WERI-Rb-1 (cell line): ENCODE measurements at regions not wholly inside any gene's neighbourhood (a gene's known extent, or its start where the extent isn't known, plus 50 kb on each side); places are given as distances from the start of the nearest gene placed in this dataset.

Experiments used
- DNase-seq: peaks from one replicate; pipeline ENCODE4 v3.0.0-alpha.2; 2020
- H3K27ac ChIP-seq: fragments of 250-450 bp; sonication (Bioruptor Pico); 2 replicates; pipeline ENCODE4 v1.5.1; 2020; ENCODE audit warnings: mild to moderate bottlenecking, moderate library complexity
- H3K27me3 ChIP-seq: fragments of 250-450 bp; sonication (Bioruptor Pico); 2 replicates; pipeline ENCODE4 v1.5.1; 2021; ENCODE audit warnings: mild to moderate bottlenecking, low read depth, moderate library complexity; ENCODE audit not compliant: insufficient read depth, severe bottlenecking
- H3K36me3 ChIP-seq: fragments of 250-450 bp; sonication (Bioruptor Pico); 2 replicates; pipeline ENCODE4 v1.5.1; 2020; ENCODE audit warnings: mild to moderate bottlenecking, moderate library complexity
- H3K4me3 ChIP-seq: 2 replicates; pipeline ENCODE4 v1.5.1; 2011; ENCODE audit warnings: low read depth, mild to moderate bottlenecking, control low read depth, low read length
- H3K9me3 ChIP-seq: fragments of 250-450 bp; sonication (Bioruptor Pico); 2 replicates; pipeline ENCODE4 v1.5.1; 2021; ENCODE audit warnings: mild to moderate bottlenecking, moderate library complexity; ENCODE audit not compliant: severe bottlenecking
- CTCF ChIP-seq: IDR thresholded peaks from 2 replicates; pipeline ENCODE4 v1.5.1; 2011; ENCODE audit warnings: low read depth, mild to moderate bottlenecking, control low read depth, inconsistent platforms, low read length

- no peak for TF ChIP-seq CTCF
- no peak for DNase-seq
- H3K9me3 ChIP-seq, result no peaks in the 10 kb centered on the region
- no peaks in the 10 kb centered on the region for H3K27me3 ChIP-seq
- H3K36me3 ChIP-seq, result no peaks in the 10 kb centered on the region
- no peak overlapping the region for H3K4me3 ChIP-seq
- no peak overlapping the region for H3K27ac ChIP-seq
Observed at GRCh38 chr10:3986493-3987142, 201.6 kb upstream of the KLF6 start.

GRCh38 chr10:3982746-3983442, 197.9 kb upstream of the KLF6 start:
- H3K27ac ChIP-seq, result no peak overlapping the region
- no peak for TF ChIP-seq CTCF

GRCh38 chr10:3981300-3981699, 196.3 kb upstream of the KLF6 start:
- DNase-seq, result no peak
- Histone ChIP-seq H3K27ac (no peak overlapping the region), H3K36me3 (no peaks in the 10 kb centered on the region), H3K27me3 (no peaks in the 10 kb centered on the region), H3K4me3 (no peak overlapping the region), H3K9me3 (no peaks in the 10 kb centered on the region)
- TF ChIP-seq CTCF, result no peak

More at GRCh38 chr10:3982746-3983442, 197.9 kb upstream of the KLF6 start:
- Histone ChIP-seq H3K9me3 (no peaks in the 10 kb centered on the region), H3K4me3 (no peak overlapping the region), H3K27me3 (no peaks in the 10 kb centered on the region), H3K36me3 (no peaks in the 10 kb centered on the region)
- DNase-seq, result no peak

- TF ChIP-seq CTCF, result no peak
- Histone ChIP-seq H3K27ac (no peak overlapping the region), H3K36me3 (no peaks in the 10 kb centered on the region), H3K9me3 (no peaks in the 10 kb centered on the region), H3K27me3 (no peaks in the 10 kb centered on the region), H3K4me3 (no peak overlapping the region)
- no peak for DNase-seq
Observed at GRCh38 chr10:3980660-3981059, 195.7 kb upstream of the KLF6 start.

GRCh38 chr10:3980144-3980543, 195.1 kb upstream of the KLF6 start:
- H3K36me3 ChIP-seq, result no peaks in the 10 kb centered on the region

More at GRCh38 chr10:3980144-3980543, 195.1 kb upstream of the KLF6 start:
- Histone ChIP-seq H3K9me3 (no peaks in the 10 kb centered on the region), H3K27ac (no peak overlapping the region), H3K27me3 (no peaks in the 10 kb centered on the region), H3K4me3 (no peak overlapping the region)
- TF ChIP-seq CTCF, result no peak
- DNase-seq, result no peak
